Tibial nerve (tissue), 4 donors: ENCODE measurements at regions not wholly inside any gene's neighbourhood (a gene's known extent, or its start where the extent isn't known, plus 50 kb on each side); places are given as distances from the start of the nearest gene placed in this dataset.

Experiments used
- DNase-seq, 2 donors: peaks; one replicate each; pipeline ENCODE4 v3.0.0-alpha.2; 2019; ENCODE audit warnings: low spot score in 2 of 2
- H3K27ac ChIP-seq, 4 donors: fragments of 200-600 bp; sonication (generic) in 3 of 4; one replicate each; pipeline ENCODE4 v1.5.1; 2017 to 2019; ENCODE audit warnings: mild to moderate bottlenecking in 1 of 4
- H3K27me3 ChIP-seq, 2 donors: fragments of 200-600 bp; sonication (generic) in 1 of 2; one replicate each; pipeline versions ENCODE4 v1.5.1 to v1.6.0; 2017 to 2019
- H3K36me3 ChIP-seq, 3 donors: fragments of 200-600 bp; sonication (generic); one replicate each; pipeline ENCODE4 v1.5.1; 2018 to 2019
- H3K4me1 ChIP-seq, 4 donors: fragments of 200-600 bp; sonication (generic) in 3 of 4; one replicate each; pipeline ENCODE4 v1.5.1; 2017 to 2019
- H3K4me3 ChIP-seq, 4 donors: fragments of 200-600 bp; sonication (generic) in 3 of 4; one replicate each; pipeline ENCODE4 v1.5.1; 2017 to 2019; ENCODE audit warnings: mild to moderate bottlenecking in 1 of 4, moderate library complexity in 1 of 4
- H3K9me3 ChIP-seq, 4 donors: fragments of 200-600 bp; sonication (generic) in 3 of 4; one replicate each; pipeline ENCODE4 v1.5.1; 2017 to 2019
- CTCF ChIP-seq, 5 experiments: fragments of 200-600 bp in 3 of 5; fragments of 450-650 bp in 2 of 5; sonication (generic) in 3 of 5; IDR thresholded peaks; one replicate each; pipeline ENCODE4 v1.5.1; 2016 to 2019; ENCODE audit warnings: antibody characterized with exemption in 5 of 5, mild to moderate bottlenecking in 3 of 5, moderate library complexity in 2 of 5
- EP300 ChIP-seq, 2 donors: sonication (generic); formaldehyde crosslinking; IDR thresholded peaks; one replicate each; pipeline ENCODE4 v1.6.1; 2017; ENCODE audit warnings: antibody characterized with exemption in 2 of 2, mild to moderate bottlenecking in 1 of 2
- POLR2A ChIP-seq, 2 donors: fragments of 450-650 bp; IDR thresholded peaks; one replicate each; pipeline ENCODE4 v1.6.1; 2017; ENCODE audit warnings: antibody characterized with exemption in 2 of 2, mild to moderate bottlenecking in 2 of 2, moderate library complexity in 2 of 2
- WGBS, 2 donors: methylation state at CpG; one replicate each; pipeline ENCODE4 v1.1.5; 2018; 5-methylcytosine and 5-hydroxymethylcytosine counted together

DNA sequence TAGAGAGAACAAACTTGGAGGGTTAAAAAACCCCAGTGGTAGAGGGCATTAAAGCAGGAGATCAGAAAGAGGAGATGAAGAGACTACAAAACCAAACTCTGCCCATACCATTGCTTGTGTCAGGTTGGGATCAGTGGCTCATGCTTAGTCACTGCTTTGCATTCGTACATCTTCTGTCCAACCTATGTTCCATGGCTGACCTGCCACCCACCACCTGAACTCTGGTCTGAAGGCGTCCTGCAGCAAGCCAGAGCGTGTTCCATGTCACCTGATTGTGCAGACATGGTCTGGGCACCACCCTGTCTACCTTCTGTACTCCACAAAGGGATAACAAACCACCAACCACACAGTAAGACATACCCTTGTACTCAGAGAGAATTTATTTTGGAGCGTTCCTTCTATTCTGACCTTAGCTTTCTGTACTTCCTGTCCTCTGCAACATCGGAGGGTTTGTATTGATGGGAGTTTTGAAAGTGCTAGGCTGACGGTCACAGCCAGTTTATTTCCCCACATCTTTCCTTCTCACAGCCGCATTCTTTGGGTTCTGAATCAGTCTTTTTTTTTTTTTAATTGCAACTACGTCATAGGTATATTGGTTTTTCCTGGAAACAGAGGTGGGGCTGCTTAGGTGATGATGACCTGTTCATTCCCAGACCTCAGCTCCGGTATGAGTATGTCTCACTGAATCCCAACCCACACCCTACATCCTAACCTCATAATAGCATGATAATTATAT, 88.3 kb downstream of the SOWAHC start:
- DNase-seq = no peak
- Histone ChIP-seq H3K27ac (no peak overlapping the region), H3K4me3 (no peak overlapping the region), H3K36me3 (no peaks in the 10 kb centered on the region), H3K9me3 (no peaks in the 10 kb centered on the region), H3K4me1 (peaks cover 0 to 20% (median 4%) of the 10 kb centered on the region in 4 donors), H3K27me3 (no peaks in the 10 kb centered on the region)
- WGBS, 2 donors = 73 to 74% methylated on average over 9 of the region's 9 CpGs
- TF ChIP-seq POLR2A (IDR thresholded peaks at IDR 0.05) (no peak), CTCF (IDR thresholded peaks at IDR 0.05) (no peak), EP300 (IDR thresholded peaks at IDR 0.05) (no peak)

DNA sequence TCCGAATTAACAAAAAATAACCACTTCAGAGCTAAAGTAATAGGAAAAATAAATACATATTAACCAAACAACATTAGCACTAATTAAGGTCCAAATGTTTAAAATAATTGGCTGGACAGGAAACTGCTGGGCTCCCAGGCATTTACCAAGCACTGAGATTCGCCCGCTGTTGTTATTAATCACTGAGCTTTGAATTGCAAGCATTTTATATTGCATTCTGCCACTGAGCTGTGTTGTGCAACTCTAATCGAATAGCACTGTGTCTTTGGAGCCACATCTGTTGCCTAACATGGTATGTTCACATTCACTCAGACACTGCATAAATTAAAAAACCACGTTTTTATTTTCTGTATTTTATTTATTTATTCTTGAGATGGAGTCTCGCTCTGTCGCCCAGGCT, 88.9 kb downstream of the SOWAHC start:
- DNase-seq = no peak
- Histone ChIP-seq H3K27ac (no peak overlapping the region), H3K4me1 (peaks cover 0 to 20% (median 4%) of the 10 kb centered on the region in 4 donors), H3K36me3 (no peaks in the 10 kb centered on the region), H3K4me3 (no peak overlapping the region), H3K9me3 (no peaks in the 10 kb centered on the region), H3K27me3 (no peaks in the 10 kb centered on the region)
- WGBS, 2 donors = 77 to 86% methylated on average over 7 of the region's 7 CpGs
- no peak for TF ChIP-seq CTCF (IDR thresholded peaks at IDR 0.05)
- no peak for TF ChIP-seq EP300 (IDR thresholded peaks at IDR 0.05)
- no peak for TF ChIP-seq POLR2A (IDR thresholded peaks at IDR 0.05)

GRCh38 chr2:109703798-109704197, 89.6 kb downstream of the SOWAHC start:
- Histone ChIP-seq H3K4me1 (peaks cover 0 to 20% (median 4%) of the 10 kb centered on the region in 4 donors), H3K4me3 (no peak overlapping the region), H3K27me3 (no peaks in the 10 kb centered on the region), H3K36me3 (no peaks in the 10 kb centered on the region), H3K9me3 (no peaks in the 10 kb centered on the region), H3K27ac (no peak overlapping the region)
- 77 to 78% methylated on average over 3 of the region's 3 CpGs for WGBS, 2 donors
- no peak for DNase-seq
- TF ChIP-seq CTCF (IDR thresholded peaks at IDR 0.05) (no peak), EP300 (IDR thresholded peaks at IDR 0.05) (no peak), POLR2A (IDR thresholded peaks at IDR 0.05) (no peak)

DNA sequence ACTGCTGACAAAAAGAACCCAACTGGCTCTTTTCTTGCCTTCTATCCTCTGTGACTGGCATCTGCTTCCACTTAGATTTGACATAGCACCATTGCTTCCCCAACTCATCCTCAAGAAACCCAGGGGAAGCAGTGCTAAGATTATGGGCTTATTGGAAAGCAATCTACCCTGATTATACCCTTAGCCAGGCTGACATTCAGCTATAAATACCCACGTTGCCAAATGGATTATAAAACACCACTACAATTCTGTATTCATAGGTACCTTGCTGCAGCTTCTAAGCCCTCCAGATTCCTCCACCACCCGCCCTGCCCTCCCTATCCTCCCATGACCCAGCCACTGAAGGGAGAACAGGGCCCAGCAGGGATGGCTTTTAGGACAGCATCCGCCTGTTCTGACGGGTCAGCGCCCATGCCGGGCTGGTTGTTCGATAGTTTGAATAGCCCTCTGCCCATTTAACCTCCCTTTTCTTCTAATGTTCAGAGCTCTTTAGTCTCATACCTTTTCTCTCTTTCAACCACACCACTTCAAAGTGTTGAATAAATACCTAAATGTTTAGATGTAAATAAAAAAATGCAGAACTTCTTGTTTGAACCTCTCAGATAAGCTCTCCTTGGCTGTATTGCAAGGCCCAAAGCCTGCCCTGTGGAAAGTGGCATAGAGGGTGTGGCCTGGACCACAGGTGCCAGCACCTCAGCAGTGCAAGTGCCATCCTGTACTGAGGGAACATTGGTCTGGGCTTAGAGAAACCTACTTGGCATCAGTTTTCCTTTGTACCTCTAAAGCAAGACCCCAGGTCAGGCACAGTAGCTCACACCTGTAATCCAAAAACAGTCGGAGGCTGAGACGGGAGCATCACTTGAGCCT, 86.6 kb upstream of the RGPD5 start:
- WGBS, 2 donors = 87 to 93% methylated on average over 9 of the region's 9 CpGs
- Histone ChIP-seq H3K4me1 (no peaks in the 10 kb centered on the region), H3K9me3 (no peaks in the 10 kb centered on the region), H3K27ac (no peak overlapping the region), H3K36me3 (no peaks in the 10 kb centered on the region), H3K27me3 (no peaks in the 10 kb centered on the region), H3K4me3 (no peak overlapping the region)
- DNase-seq = no peak
- TF ChIP-seq CTCF (IDR thresholded peaks at IDR 0.05) (no peak), EP300 (IDR thresholded peaks at IDR 0.05) (no peak), POLR2A (IDR thresholded peaks at IDR 0.05) (no peak)
